ENCODE measurements at regions not wholly inside any gene's neighbourhood (a gene's known extent, or its start where the extent isn't known, plus 50 kb on each side); places are given as distances from the start of the nearest gene placed in this dataset.

DNA sequence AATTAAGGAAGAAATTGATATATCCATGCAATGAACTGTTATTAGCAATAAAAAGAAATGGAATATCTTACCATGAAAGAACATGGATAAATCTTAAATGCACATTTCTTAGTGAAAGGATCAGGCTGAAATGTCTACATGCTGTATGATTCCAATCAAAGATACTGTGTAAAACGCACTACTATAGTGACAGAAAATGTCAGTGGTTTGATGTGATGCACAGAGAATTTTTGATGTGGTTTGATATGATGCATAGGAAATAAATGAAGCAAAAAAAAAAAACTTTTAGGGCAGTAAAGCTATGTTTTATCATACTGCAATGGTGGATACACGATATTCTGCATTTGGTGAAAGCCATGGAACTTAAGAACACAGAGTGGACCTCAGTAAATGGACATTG, 547.6 kb downstream of the GABRG1 start:
- intact Hi-C loops (cut with micrococcal nuclease; ENCODE audit: unreplicated experiment) = no loop called here
- H3K36me3 ChIP-seq (ENCODE audit: control insufficient read depth, insufficient read depth, low read length) = no peaks in the 10 kb centered on the region
- no peak overlapping the region for H3K27ac Mint-ChIP-seq (ENCODE audit: unreplicated experiment)
- H3K9me3 ChIP-seq = no peaks in the 10 kb centered on the region
- H3K4me3 ChIP-seq (ENCODE audit: low read depth, low read length) = no peak overlapping the region
- ChIA-PET CTCF (no interaction called here), POLR2A (no interaction called here)
- no peak overlapping the region for H3K4me3 Mint-ChIP-seq (ENCODE audit: unreplicated experiment)
- no TSS peak for BruUV-seq (replicated peaks)
- no peak for DNase-seq
- no peaks in the 10 kb centered on the region for H3K9me3 Mint-ChIP-seq (ENCODE audit: unreplicated experiment)
- TF ChIP-seq, protein P1, sequence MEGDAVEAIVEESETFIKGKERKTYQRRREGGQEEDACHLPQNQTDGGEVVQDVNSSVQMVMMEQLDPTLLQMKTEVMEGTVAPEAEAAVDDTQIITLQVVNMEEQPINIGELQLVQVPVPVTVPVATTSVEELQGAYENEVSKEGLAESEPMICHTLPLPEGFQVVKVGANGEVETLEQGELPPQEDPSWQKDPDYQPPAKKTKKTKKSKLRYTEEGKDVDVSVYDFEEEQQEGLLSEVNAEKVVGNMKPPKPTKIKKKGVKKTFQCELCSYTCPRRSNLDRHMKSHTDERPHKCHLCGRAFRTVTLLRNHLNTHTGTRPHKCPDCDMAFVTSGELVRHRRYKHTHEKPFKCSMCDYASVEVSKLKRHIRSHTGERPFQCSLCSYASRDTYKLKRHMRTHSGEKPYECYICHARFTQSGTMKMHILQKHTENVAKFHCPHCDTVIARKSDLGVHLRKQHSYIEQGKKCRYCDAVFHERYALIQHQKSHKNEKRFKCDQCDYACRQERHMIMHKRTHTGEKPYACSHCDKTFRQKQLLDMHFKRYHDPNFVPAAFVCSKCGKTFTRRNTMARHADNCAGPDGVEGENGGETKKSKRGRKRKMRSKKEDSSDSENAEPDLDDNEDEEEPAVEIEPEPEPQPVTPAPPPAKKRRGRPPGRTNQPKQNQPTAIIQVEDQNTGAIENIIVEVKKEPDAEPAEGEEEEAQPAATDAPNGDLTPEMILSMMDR (IDR thresholded peaks at IDR 0.05; ENCODE audit: insufficient read depth in 1 of 2, low read depth in 1 of 2, low read length in 1 of 2, severe bottlenecking in 1 of 2, unreplicated experiment in 1 of 2) = no peak
- H3K27me3 ChIP-seq (replicated peaks; ENCODE audit: control insufficient read depth, insufficient read depth, low read length) = no peaks in the 10 kb centered on the region
- H3K36me3 Mint-ChIP-seq (ENCODE audit: insufficient read depth, unreplicated experiment) = no peaks in the 10 kb centered on the region
- no peaks in the 10 kb centered on the region for H3K4me1 Mint-ChIP-seq (ENCODE audit: low read depth, unreplicated experiment)
- H3K4me1 ChIP-seq = no peaks in the 10 kb centered on the region
- no peaks in the 10 kb centered on the region for H3K27me3 Mint-ChIP-seq (ENCODE audit: insufficient read depth, unreplicated experiment)

- H3K27me3 ChIP-seq (replicated peaks; ENCODE audit: control insufficient read depth, insufficient read depth, low read length) = no peaks in the 10 kb centered on the region
- intact Hi-C loops (cut with micrococcal nuclease; ENCODE audit: unreplicated experiment) = no loop called here
- H3K9me3 Mint-ChIP-seq (ENCODE audit: unreplicated experiment) = no peaks in the 10 kb centered on the region
- H3K4me3 Mint-ChIP-seq (ENCODE audit: unreplicated experiment) = no peak overlapping the region
- DNase-seq = no peak
- no peaks in the 10 kb centered on the region for H3K9me3 ChIP-seq
- no peaks in the 10 kb centered on the region for H3K36me3 Mint-ChIP-seq (ENCODE audit: insufficient read depth, unreplicated experiment)
- no peak overlapping the region for H3K4me3 ChIP-seq (ENCODE audit: low read depth, low read length)
- TF ChIP-seq, protein P1 (IDR thresholded peaks at IDR 0.05; ENCODE audit: insufficient read depth in 1 of 2, low read depth in 1 of 2, low read length in 1 of 2, severe bottlenecking in 1 of 2, unreplicated experiment in 1 of 2) = no peak
- no peaks in the 10 kb centered on the region for H3K36me3 ChIP-seq (ENCODE audit: control insufficient read depth, insufficient read depth, low read length)
- ChIA-PET CTCF (no interaction called here), POLR2A (no interaction called here)
- no peaks in the 10 kb centered on the region for H3K27me3 Mint-ChIP-seq (ENCODE audit: insufficient read depth, unreplicated experiment)
- H3K4me1 Mint-ChIP-seq (ENCODE audit: low read depth, unreplicated experiment) = no peaks in the 10 kb centered on the region
- no TSS peak for BruUV-seq (replicated peaks)
- no peak overlapping the region for H3K27ac Mint-ChIP-seq (ENCODE audit: unreplicated experiment)
- H3K4me1 ChIP-seq = no peaks in the 10 kb centered on the region
These were observed 554.2 kb downstream of the GABRG1 start for GRCh38 chr4:45569619-45570018.

- Mint-ChIP-seq H3K4me3 (ENCODE audit: unreplicated experiment) (no peak overlapping the region), H3K36me3 (ENCODE audit: insufficient read depth, unreplicated experiment) (no peaks in the 10 kb centered on the region), H3K27ac (ENCODE audit: unreplicated experiment) (no peak overlapping the region), H3K27me3 (ENCODE audit: insufficient read depth, unreplicated experiment) (no peaks in the 10 kb centered on the region), H3K9me3 (ENCODE audit: unreplicated experiment) (no peaks in the 10 kb centered on the region), H3K4me1 (ENCODE audit: low read depth, unreplicated experiment) (no peaks in the 10 kb centered on the region)
- TF ChIP-seq, protein P1 (IDR thresholded peaks at IDR 0.05; ENCODE audit: insufficient read depth in 1 of 2, low read depth in 1 of 2, low read length in 1 of 2, severe bottlenecking in 1 of 2, unreplicated experiment in 1 of 2) = no peak
- no peak overlapping the region for H3K4me3 ChIP-seq (ENCODE audit: low read depth, low read length)
- no peaks in the 10 kb centered on the region for H3K4me1 ChIP-seq
- no peak for DNase-seq
- H3K27me3 ChIP-seq (replicated peaks; ENCODE audit: control insufficient read depth, insufficient read depth, low read length) = no peaks in the 10 kb centered on the region
- no TSS peak for BruUV-seq (replicated peaks)
- H3K36me3 ChIP-seq (ENCODE audit: control insufficient read depth, insufficient read depth, low read length) = no peaks in the 10 kb centered on the region
- ChIA-PET POLR2A (no interaction called here), CTCF (no interaction called here)
- intact Hi-C loops (cut with micrococcal nuclease; ENCODE audit: unreplicated experiment) = no loop called here
- no peaks in the 10 kb centered on the region for H3K9me3 ChIP-seq
These were observed 555.2 kb downstream of the GABRG1 start for GRCh38 chr4:45568694-45569093.

All from Caco-2 (cell line).